ENCODE measurements at regions not wholly inside any gene's neighbourhood (a gene's known extent, or its start where the extent isn't known, plus 50 kb on each side); places are given as distances from the start of the nearest gene placed in this dataset.

DNA sequence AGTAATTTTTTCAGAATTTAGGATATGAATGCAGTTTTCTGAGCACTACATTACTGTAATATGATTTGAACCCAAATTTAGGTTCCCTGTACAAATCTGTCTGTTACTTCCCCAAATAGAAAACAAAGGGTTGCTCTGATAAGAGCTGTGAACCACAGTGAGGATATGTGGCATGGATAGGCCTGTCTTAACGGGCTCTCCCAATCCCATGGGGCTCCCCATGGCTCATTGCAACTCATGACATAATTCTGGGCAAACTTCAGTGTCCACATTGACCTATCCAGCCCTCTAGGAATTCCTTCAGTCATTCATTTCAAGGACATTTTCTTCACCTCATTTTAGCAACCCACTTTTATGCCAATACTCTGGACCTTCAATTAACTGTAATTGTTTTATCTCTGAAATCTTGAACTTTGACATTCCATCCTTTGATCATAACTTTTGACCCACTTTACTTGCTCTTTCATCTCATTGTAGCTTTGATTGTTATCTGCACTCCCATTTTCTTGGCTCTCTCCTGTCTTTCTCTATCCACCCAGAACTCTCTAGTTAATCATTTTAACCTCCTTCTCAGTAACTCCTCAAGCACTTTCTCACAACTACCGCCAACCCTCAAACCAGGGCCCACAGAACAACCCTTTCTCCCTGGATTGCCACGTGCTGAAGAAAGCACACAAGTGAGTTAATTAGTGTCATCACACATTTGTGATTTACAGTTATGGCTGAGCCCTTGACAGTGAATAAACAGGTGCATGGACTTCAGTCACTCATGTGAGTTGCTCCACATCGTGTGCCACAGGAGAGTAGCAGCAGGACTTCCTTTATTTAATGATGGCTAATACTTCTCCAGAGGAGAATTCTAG is 94.9 kb upstream of the AADACL2 start:
- H3K4me3 ChIP-seq: no peak overlapping the region
- H3K27ac ChIP-seq: no peak overlapping the region
- TF ChIP-seq, protein P1, sequence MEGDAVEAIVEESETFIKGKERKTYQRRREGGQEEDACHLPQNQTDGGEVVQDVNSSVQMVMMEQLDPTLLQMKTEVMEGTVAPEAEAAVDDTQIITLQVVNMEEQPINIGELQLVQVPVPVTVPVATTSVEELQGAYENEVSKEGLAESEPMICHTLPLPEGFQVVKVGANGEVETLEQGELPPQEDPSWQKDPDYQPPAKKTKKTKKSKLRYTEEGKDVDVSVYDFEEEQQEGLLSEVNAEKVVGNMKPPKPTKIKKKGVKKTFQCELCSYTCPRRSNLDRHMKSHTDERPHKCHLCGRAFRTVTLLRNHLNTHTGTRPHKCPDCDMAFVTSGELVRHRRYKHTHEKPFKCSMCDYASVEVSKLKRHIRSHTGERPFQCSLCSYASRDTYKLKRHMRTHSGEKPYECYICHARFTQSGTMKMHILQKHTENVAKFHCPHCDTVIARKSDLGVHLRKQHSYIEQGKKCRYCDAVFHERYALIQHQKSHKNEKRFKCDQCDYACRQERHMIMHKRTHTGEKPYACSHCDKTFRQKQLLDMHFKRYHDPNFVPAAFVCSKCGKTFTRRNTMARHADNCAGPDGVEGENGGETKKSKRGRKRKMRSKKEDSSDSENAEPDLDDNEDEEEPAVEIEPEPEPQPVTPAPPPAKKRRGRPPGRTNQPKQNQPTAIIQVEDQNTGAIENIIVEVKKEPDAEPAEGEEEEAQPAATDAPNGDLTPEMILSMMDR (IDR thresholded peaks at IDR 0.05): no peak
- no peak for DNase-seq (ENCODE audit: low spot score)

DNA sequence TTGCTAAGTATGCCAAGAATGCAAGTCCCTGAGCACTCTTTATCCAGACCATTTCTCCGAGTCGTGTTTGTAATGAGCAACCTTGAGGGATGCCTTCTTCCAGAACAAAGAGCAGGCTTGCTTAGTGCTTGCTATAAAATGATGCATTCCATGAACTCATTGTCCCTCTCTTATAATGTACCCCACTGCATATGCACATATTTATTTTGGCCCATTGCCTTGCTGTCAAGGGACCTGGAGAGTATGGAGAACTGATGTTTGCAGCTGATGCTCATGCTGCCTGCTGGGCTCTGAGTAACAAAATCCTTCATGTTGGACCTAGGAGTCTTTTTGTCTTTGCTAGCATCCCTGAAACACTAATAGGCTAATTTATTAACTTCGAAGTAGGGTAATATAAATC is 97.8 kb upstream of the AADACL2 start:
- Histone ChIP-seq H3K4me3 (no peak overlapping the region), H3K27ac (no peak overlapping the region)
- TF ChIP-seq, protein P1 (IDR thresholded peaks at IDR 0.05): no peak
- no peak for DNase-seq (ENCODE audit: low spot score)

DNA sequence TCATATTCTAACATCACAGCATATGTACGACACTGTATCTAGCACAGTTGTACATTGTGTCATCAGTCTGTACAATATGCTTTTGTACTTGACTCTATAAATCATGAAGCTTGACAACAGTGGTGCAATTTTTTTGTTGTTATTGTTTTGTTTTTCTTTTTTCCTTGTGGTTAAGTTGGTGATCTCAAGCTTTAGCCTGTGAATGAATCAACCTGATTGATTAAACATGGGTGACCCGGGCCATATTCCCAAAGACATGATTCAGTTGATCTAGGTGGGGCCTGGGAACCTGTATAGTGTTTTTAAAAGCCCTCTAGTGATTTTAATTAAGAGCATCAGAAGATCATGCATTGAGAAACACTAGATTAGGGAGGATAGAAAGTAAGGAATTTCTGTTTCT is 101.8 kb upstream of the AADACL2 start:
- no peak for DNase-seq (ENCODE audit: low spot score)
- Histone ChIP-seq H3K27ac (no peak overlapping the region), H3K4me3 (no peak overlapping the region)
- TF ChIP-seq, protein P1 (IDR thresholded peaks at IDR 0.05): no peak

DNA sequence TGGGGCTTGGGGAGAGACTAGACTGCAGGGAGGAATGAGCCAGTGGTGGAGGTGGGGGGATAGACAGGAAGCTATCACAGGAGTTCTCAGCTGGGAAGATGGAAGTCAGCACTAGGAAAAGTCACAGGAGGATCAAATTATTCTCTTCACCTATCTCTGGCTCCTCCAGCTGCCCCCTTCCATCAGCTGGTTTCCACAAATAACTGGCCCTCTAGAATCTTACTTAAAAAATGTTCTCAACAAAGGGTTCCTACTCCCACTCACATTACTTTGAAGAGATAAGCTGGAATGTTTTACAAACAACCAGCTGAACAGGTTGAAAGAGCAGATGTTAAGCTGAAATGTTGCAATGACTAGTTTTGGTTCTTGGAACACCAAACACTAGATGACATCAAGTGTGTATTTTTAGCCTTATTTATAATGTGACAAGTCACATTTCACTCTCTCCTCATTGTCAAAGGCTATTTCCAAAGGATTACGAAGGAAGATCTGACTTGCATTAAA is 102.7 kb upstream of the AADACL2 start:
- TF ChIP-seq, protein P1 (IDR thresholded peaks at IDR 0.05): no peak
- DNase-seq (ENCODE audit: low spot score): no peak
- H3K27ac ChIP-seq: no peak overlapping the region
- H3K4me3 ChIP-seq: no peak overlapping the region

DNA sequence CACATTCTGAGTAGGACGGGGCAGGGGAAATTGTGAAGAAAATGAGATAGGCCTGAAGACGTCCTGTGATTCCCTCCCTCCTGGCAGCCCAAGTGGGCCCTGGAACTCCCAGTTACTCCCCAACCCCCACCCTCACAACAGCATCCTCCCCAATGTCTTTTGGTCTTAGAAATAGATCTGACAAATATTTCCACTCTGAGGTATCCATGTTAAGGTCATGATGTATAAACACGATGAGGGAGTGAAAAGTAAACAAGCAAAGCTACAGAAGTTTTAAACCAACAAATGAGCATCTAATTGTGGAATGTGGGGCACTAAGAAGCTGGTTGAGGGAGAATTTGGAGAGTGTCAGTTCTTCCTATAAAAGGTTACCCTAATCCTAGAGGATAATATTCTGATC is 103.7 kb upstream of the AADACL2 start:
- H3K27ac ChIP-seq: no peak overlapping the region
- no peak for DNase-seq (ENCODE audit: low spot score)
- no peak overlapping the region for H3K4me3 ChIP-seq
- TF ChIP-seq, protein P1 (IDR thresholded peaks at IDR 0.05): no peak

DNA sequence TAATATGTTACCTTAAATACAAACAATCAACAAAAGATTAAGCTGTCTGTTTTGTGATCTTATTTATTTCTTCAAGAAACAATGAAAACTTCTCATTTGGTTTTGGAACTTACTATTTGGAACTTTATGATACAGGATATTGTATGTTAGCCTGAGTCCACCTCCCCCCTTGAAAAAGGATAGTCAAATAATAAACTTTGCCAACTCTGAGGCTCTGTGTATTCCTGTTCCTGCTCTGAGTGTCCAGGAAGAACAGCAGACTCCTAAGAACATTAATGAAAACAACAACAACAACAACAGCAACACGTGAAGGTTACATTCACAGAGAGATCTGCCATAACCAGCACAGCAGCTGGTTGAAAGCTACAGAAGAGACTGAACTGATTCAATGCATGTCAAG is 108.1 kb upstream of the AADACL2 start:
- no peak for DNase-seq (ENCODE audit: low spot score)

More for the DNA sequence above, 108.1 kb upstream of the AADACL2 start:
- TF ChIP-seq, protein P1 (IDR thresholded peaks at IDR 0.05): no peak
- H3K4me3 ChIP-seq: no peak overlapping the region
- no peak overlapping the region for H3K27ac ChIP-seq

Data from coronary artery (tissue), 2 donors.